Fibroblast of mammary gland (primary cell): ENCODE measurements at regions not wholly inside any gene's neighbourhood (a gene's known extent, or its start where the extent isn't known, plus 50 kb on each side); places are given as distances from the start of the nearest gene placed in this dataset.

Experiments
- DNase-seq: peaks from one replicate; pipeline ENCODE4 v3.0.0-alpha.2; 2010; ENCODE audit warnings: low read depth
- H3K4me3 ChIP-seq: 2 replicates; pipeline ENCODE4 v1.5.1; 2011; ENCODE audit warnings: low read depth, mild to moderate bottlenecking, low read length, moderate library complexity; ENCODE audit not compliant: control insufficient read depth
- CTCF ChIP-seq: conservative IDR thresholded peaks from 2 replicates; pipeline ENCODE4 v1.5.1; 2011; ENCODE audit warnings: low read depth, low read length, inconsistent platforms; ENCODE audit not compliant: control insufficient read depth, insufficient read depth

GRCh38 chrX:95218976-95219375 is 1465.7 kb upstream of the DIAPH2 start:
- TF ChIP-seq CTCF, result no peak
- DNase-seq, result no peak
- H3K4me3 ChIP-seq, result no peak overlapping the region

- H3K4me3 ChIP-seq, result no peak overlapping the region
- no peak for TF ChIP-seq CTCF
- no peak for DNase-seq
Measured at GRCh38 chrX:95248386-95248785, 1436.3 kb upstream of the DIAPH2 start.

- no peak for DNase-seq
- no peak for TF ChIP-seq CTCF
- no peak overlapping the region for H3K4me3 ChIP-seq
Measured at GRCh38 chrX:95290455-95290854, 1394.2 kb upstream of the DIAPH2 start.

DNA sequence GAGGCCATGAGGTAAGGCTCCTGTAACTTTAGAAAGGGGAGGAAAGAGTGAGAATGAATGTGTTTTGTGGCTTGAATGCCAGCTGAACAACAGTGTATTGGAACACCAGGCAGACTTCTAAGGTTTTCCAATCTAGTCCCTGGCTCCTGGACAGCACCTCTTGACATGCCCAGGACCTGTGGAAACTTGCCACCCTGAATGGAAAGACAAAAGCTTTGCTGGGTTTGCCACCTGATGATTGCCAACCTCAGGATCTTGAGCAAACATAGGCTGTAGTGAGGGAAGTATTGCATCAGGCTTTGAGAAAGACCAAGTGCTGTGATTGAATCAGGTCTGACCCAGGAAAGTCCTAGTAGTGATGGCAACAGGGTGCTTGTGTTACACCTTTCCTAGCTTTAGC is 1393.1 kb upstream of the DIAPH2 start:
- TF ChIP-seq CTCF, result no peak
- DNase-seq, result no peak
- no peak overlapping the region for H3K4me3 ChIP-seq

- peak; percentile 32 for TF ChIP-seq CTCF
- H3K4me3 ChIP-seq, result no peak overlapping the region
- peak; percentile 3 for DNase-seq
Measured at GRCh38 chrX:95318882-95319281, 1365.8 kb upstream of the DIAPH2 start.

- no peak for DNase-seq
- no peak for TF ChIP-seq CTCF
- no peak overlapping the region for H3K4me3 ChIP-seq
Measured at GRCh38 chrX:95325185-95325584, 1359.5 kb upstream of the DIAPH2 start.

DNA sequence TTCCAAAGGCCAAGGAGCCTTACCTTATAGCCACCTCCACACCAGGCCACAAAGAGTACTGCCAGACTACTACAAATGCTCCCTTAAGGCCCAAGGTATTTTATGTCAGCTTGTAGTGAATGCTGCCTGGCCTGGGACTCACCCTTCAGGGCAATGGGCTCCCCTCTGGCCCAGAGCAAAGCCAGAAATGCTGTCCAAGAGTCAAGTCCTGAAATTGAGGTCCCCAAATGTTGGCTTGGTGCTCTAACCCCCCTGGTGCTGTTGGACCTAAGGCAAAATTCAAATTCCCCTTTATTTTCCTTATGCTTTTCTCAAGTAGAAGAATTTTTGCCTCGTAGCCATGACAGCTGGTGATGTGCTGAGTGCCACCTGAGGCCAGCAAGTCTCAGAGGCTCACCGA is 1354.3 kb upstream of the DIAPH2 start:
- DNase-seq, result no peak
- TF ChIP-seq CTCF, result no peak
- H3K4me3 ChIP-seq, result no peak overlapping the region
